IMR-90 (cell line): ENCODE measurements at regions not wholly inside any gene's neighbourhood (a gene's known extent, or its start where the extent isn't known, plus 50 kb on each side); places are given as distances from the start of the nearest gene placed in this dataset.

Experiments
- ATAC-seq: fragments of 200-7000 bp; cut with Tn5 transposase; 2 replicates; pipeline ENCODE4 v1.9.1; 2020; ENCODE audit warnings: low read depth, mild to moderate bottlenecking, moderate library complexity
- BruUV-seq: library from RNA; stranded (reverse); fragments of 400-500 nt; replicated peaks from 2 replicates; lab custom pipeline; 2021; lab: Mats Ljungman, UMichigan
- CTCF ChIA-PET: fragments of 300-600 bp; formaldehyde crosslinking; extraction: SDS; loops from one replicate; lab custom pipeline; 2021; ENCODE audit warnings: antibody characterized with exemption; lab: Yijun Ruan, JAX
- POLR2A ChIA-PET: fragments of 300-600 bp; sonication (Branson Sonifier 250); formaldehyde crosslinking; loops from one replicate; lab custom pipeline; 2022; ENCODE audit warnings: antibody characterized with exemption; ENCODE audit not compliant: unreplicated experiment; lab: Charles Lee
- DNase-seq: peaks from one replicate; pipeline ENCODE4 v3.0.0; 2013
- H2AFZ ChIP-seq: replicated peaks from 2 replicates; pipeline ENCODE3; 2013; ENCODE audit warnings: low read length, mild to moderate bottlenecking; ENCODE audit not compliant: poor library complexity
- H2AK5ac ChIP-seq: 2 replicates; pipeline ENCODE4 v1.6.1; 2013; ENCODE audit warnings: low read depth, low read length, inconsistent platforms
- H2AK9ac ChIP-seq: replicated peaks from 2 replicates; pipeline ENCODE3; 2013; ENCODE audit warnings: mild to moderate bottlenecking, low read depth, low read length, moderate library complexity; ENCODE audit not compliant: poor library complexity
- H2BK120ac ChIP-seq: 2 replicates; pipeline ENCODE4 v1.6.1; 2013; ENCODE audit warnings: low read depth, low read length, inconsistent platforms
- H2BK15ac ChIP-seq: 3 replicates; pipeline ENCODE4 v1.6.1; 2013; ENCODE audit warnings: low read depth, low read length, inconsistent platforms
- H2BK20ac ChIP-seq: 2 replicates; pipeline ENCODE4 v1.6.1; 2013; ENCODE audit warnings: low read depth, mild to moderate bottlenecking, inconsistent platforms, low read length, moderate library complexity
- H2BK5ac ChIP-seq: 2 replicates; pipeline ENCODE4 v1.6.1; 2013; ENCODE audit warnings: mild to moderate bottlenecking, low read depth, low read length, inconsistent platforms; ENCODE audit not compliant: poor library complexity, severe bottlenecking
- H3K14ac ChIP-seq: replicated peaks from 2 replicates; pipeline ENCODE4 v1.6.1; 2013; ENCODE audit warnings: low read depth, low read length, inconsistent platforms
- H3K18ac ChIP-seq: 2 replicates; pipeline ENCODE4 v1.6.1; 2013; ENCODE audit warnings: low read depth, low read length, control low read depth
- H3K23ac ChIP-seq: 2 replicates; pipeline ENCODE4 v1.6.1; 2013; ENCODE audit warnings: low read depth, low read length, inconsistent platforms
- H3K27ac ChIP-seq: 2 replicates; pipeline ENCODE4 v1.5.1; 2013; ENCODE audit warnings: mild to moderate bottlenecking, control low read depth, low read length; ENCODE audit not compliant: insufficient read depth
- H3K27me3 ChIP-seq: 2 replicates; pipeline ENCODE4 v1.6.1; 2013; ENCODE audit warnings: low read length; ENCODE audit not compliant: control insufficient read depth, insufficient read depth
- H3K36me3 ChIP-seq: 2 replicates; pipeline ENCODE4 v1.6.1; 2013; ENCODE audit warnings: low read length, mixed read lengths; ENCODE audit not compliant: control insufficient read depth, insufficient read depth
- H3K4ac ChIP-seq: 2 replicates; pipeline ENCODE4 v1.6.1; 2013; ENCODE audit warnings: low read depth, low read length, inconsistent platforms
- H3K4me1 ChIP-seq: 2 replicates; pipeline ENCODE4 v1.6.1; 2013; ENCODE audit warnings: low read length, mixed read lengths; ENCODE audit not compliant: control insufficient read depth, insufficient read depth
- H3K4me2 ChIP-seq: 2 replicates; pipeline ENCODE4 v1.6.1; 2013; ENCODE audit warnings: low read depth, mild to moderate bottlenecking, control low read depth, low read length, moderate library complexity
- H3K4me3 ChIP-seq: 2 replicates; pipeline ENCODE4 v1.5.1; 2013; ENCODE audit warnings: low read depth, mild to moderate bottlenecking, control low read depth, low read length, moderate library complexity; ENCODE audit not compliant: insufficient read depth
- H3K56ac ChIP-seq: 2 replicates; pipeline ENCODE4 v1.6.1; 2013; ENCODE audit warnings: low read length, inconsistent platforms; ENCODE audit not compliant: insufficient read depth; ENCODE audit errors: extremely low read depth
- H3K79me1 ChIP-seq, 2 experiments: 2 replicates each; pipeline ENCODE4 v1.6.1; 2013; ENCODE audit warnings: low read length in 2 of 2, inconsistent platforms in 1 of 2, low read depth in 1 of 2
- H3K9ac ChIP-seq: 2 replicates; pipeline ENCODE4 v1.6.1; 2013; ENCODE audit warnings: low read depth, low read length, control low read depth
- H3K9me1 ChIP-seq: 2 replicates; pipeline ENCODE4 v1.6.1; 2013; ENCODE audit warnings: low read length, inconsistent platforms; ENCODE audit not compliant: insufficient read depth
- H3K9me3 ChIP-seq: 2 replicates; pipeline ENCODE4 v1.6.1; 2013; ENCODE audit warnings: low read length; ENCODE audit not compliant: control insufficient read depth, insufficient read depth
- H4K20me1 ChIP-seq: 2 replicates; pipeline ENCODE4 v1.6.1; 2013; ENCODE audit warnings: low read length, inconsistent platforms; ENCODE audit not compliant: insufficient read depth
- H4K5ac ChIP-seq: 2 replicates; pipeline ENCODE4 v1.6.1; 2013; ENCODE audit warnings: mild to moderate bottlenecking, low read depth, low read length, control low read depth
- H4K8ac ChIP-seq, 2 experiments: 2 replicates each; pipeline ENCODE4 v1.6.1; 2013; ENCODE audit warnings: low read depth in 2 of 2, low read length in 2 of 2, control low read depth in 1 of 2, inconsistent platforms in 1 of 2
- H4K91ac ChIP-seq: 2 replicates; pipeline ENCODE4 v1.6.1; 2013; ENCODE audit warnings: low read depth, low read length, inconsistent platforms; ENCODE audit not compliant: insufficient read depth
- CEBPB ChIP-seq: IDR thresholded peaks from 2 replicates; pipeline ENCODE4 v1.6.1; 2012; ENCODE audit warnings: low read depth, low read length, improper control_type of control experiment
- ELK1 ChIP-seq: fragments of 150-350 bp; IDR thresholded peaks from 2 replicates; pipeline ENCODE4 v1.6.1; 2016; ENCODE audit warnings: low read depth, mild to moderate bottlenecking, low read length, moderate library complexity, borderline replicate concordance
- FOS ChIP-seq: fragments of 150-350 bp; IDR thresholded peaks from 2 replicates; pipeline ENCODE4 v1.6.1; 2016; ENCODE audit warnings: low read depth, low read length
- MAFK ChIP-seq: IDR thresholded peaks from 2 replicates; pipeline ENCODE4 v1.6.1; 2012; ENCODE audit warnings: low read depth, low read length, improper control_type of control experiment
- MAZ ChIP-seq: IDR thresholded peaks from 2 replicates; pipeline ENCODE4 v1.6.1; 2012; ENCODE audit warnings: low read depth, mild to moderate bottlenecking, low read length, improper control_type of control experiment, moderate library complexity, borderline replicate concordance
- RFX5 ChIP-seq: IDR thresholded peaks from 2 replicates; pipeline ENCODE4 v1.8.0; 2012; ENCODE audit warnings: low read depth, mild to moderate bottlenecking, low read length, moderate library complexity
- WGBS, 2 experiments: methylation state at CpG; one replicate each; pipeline versions ENCODE4 v1.1.5 to v1.1.7; 2013; ENCODE audit warnings: missing lambda C conversion rate in 2 of 2; ENCODE audit not compliant: insufficient read length in 1 of 2; ENCODE audit errors: extremely low coverage in 2 of 2; 5-methylcytosine and 5-hydroxymethylcytosine counted together
- dilution Hi-C: fragments of 300-500 bp; cut with HindIII; formaldehyde crosslinking; loops from one replicate; pipeline ENCODE4 v1.14.3; 2018; ENCODE audit warnings: low sequenced_read_pairs; ENCODE audit not compliant: unreplicated experiment
- in situ Hi-C: fragments of 300-500 bp; cut with MboI; formaldehyde crosslinking; loops from 3 replicates; pipeline ENCODE4 v1.14.3; 2019; ENCODE audit warnings: low sequenced_read_pairs, inconsistent platforms, mixed read lengths
- intact Hi-C: fragments of 100-400 bp; cut with micrococcal nuclease; formaldehyde crosslinking; loops from 2 replicates; pipeline ENCODE4 v1.10.0; 2022
- TF ChIP-seq, protein P1 (sequence below): fragments of 150-350 bp; IDR thresholded peaks from 2 replicates; pipeline ENCODE4 v1.6.1; 2017; ENCODE audit warnings: mild to moderate bottlenecking, antibody characterized with exemption, low read length, low read depth

DNA sequence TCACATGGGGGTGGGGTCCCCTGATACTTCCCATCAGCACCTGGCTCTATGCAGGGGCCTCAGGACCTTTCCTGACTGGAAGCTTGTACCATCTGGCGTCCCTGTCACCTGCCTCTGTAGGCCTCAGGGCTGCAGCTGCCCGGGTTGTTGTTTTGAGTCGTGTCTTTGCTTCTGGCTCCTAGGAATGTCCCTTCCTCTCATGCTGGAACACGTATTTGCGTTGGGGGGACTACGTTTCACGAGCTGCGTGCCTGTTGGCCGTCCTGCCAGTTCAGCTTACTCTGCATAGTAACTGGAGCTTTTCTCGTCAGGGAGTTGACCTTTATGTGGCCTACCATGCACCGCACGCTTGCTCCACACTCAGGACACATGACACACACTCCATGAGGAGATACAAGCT lies 54.9 kb upstream of the IRX4 start:
- Histone ChIP-seq H4K20me1 (no peaks in the 10 kb centered on the region), H3K4me2 (no peak overlapping the region), H3K9ac (no peak overlapping the region), H3K27ac (no peak overlapping the region), H3K4ac (no peak overlapping the region), H3K23ac (no peak overlapping the region), H3K79me1 (no peaks in the 10 kb centered on the region), H3K9me1 (no peaks in the 10 kb centered on the region), H3K56ac (no peak overlapping the region), H2AK5ac (no peak overlapping the region), H4K5ac (no peak overlapping the region), H2AFZ (no peak overlapping the region), H2BK15ac (no peak overlapping the region), H3K36me3 (no peaks in the 10 kb centered on the region), H3K4me1 (no peaks in the 10 kb centered on the region), H3K27me3 (no peaks in the 10 kb centered on the region; the same call in none of the 2 replicates), H3K14ac (no peak overlapping the region), H3K4me3 (no peak overlapping the region), H2BK20ac (no peak overlapping the region), H2BK5ac (no peak overlapping the region), H4K8ac (no peak overlapping the region), H3K18ac (no peak overlapping the region), H2BK120ac (no peak overlapping the region), H2AK9ac (no peak overlapping the region), H4K91ac (no peak overlapping the region), H3K9me3 (peaks cover 2% of the 10 kb centered on the region; the same call in 1 of the 2 replicates)
- no peak for ATAC-seq
- DNase-seq, result no peak
- dilution Hi-C loops, result no loop called here
- BruUV-seq, result no TSS peak
- TF ChIP-seq CEBPB, result no peak
- no peak for TF ChIP-seq ELK1
- TF ChIP-seq MAFK, result no peak
- TF ChIP-seq FOS, result no peak
- TF ChIP-seq, protein P1, sequence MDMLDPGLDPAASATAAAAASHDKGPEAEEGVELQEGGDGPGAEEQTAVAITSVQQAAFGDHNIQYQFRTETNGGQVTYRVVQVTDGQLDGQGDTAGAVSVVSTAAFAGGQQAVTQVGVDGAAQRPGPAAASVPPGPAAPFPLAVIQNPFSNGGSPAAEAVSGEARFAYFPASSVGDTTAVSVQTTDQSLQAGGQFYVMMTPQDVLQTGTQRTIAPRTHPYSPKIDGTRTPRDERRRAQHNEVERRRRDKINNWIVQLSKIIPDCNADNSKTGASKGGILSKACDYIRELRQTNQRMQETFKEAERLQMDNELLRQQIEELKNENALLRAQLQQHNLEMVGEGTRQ, result no peak
- no peak for TF ChIP-seq RFX5
- TF ChIP-seq MAZ, result no peak
- CTCF ChIA-PET, result no interaction called here
- in situ Hi-C loops, result no loop called here
- intact Hi-C loops, result no loop called here
- WGBS, 2 experiments, result 36% methylated on average over 3 of the region's 12 CpGs; no CpG with 5 or more reads in 1 of the 2 experiments
- POLR2A ChIA-PET, result no interaction called here
